ENCODE measurements at regions not wholly inside any gene's neighbourhood (a gene's known extent, or its start where the extent isn't known, plus 50 kb on each side); places are given as distances from the start of the nearest gene placed in this dataset.
"Not testable (repeated sequence)": the region's sequence is repeated elsewhere in the genome, so short reads cannot be mapped to it uniquely, and the experiment has no call there.

- DNase-seq (ENCODE audit: low spot score): no peak
- no peak overlapping the region for H3K4me3 Mint-ChIP-seq
- intact Hi-C loops (cut with micrococcal nuclease): no loop called here
These were observed 771.7 kb upstream of the CTNND2 start for GRCh38 chr5:12675959-12676358.

GRCh38 chr5:12672141-12672540 is 767.9 kb upstream of the CTNND2 start:
- Mint-ChIP-seq H3K4me1 (ENCODE audit: low read depth) (no peaks in the 10 kb centered on the region), H3K9me3 (peaks cover 47% of the 10 kb centered on the region), H3K27me3 (ENCODE audit: insufficient read depth) (no peaks in the 10 kb centered on the region), H3K36me3 (ENCODE audit: low read depth) (no peaks in the 10 kb centered on the region), H3K27ac (no peak overlapping the region), H3K4me3 (no peak overlapping the region)
- DNase-seq (ENCODE audit: low spot score): no peak
- intact Hi-C loops (cut with micrococcal nuclease): no loop called here

More at GRCh38 chr5:12675959-12676358, 771.7 kb upstream of the CTNND2 start:
- H3K36me3 Mint-ChIP-seq (ENCODE audit: low read depth): no peaks in the 10 kb centered on the region
- no peaks in the 10 kb centered on the region for H3K4me1 Mint-ChIP-seq (ENCODE audit: low read depth)
- H3K27me3 Mint-ChIP-seq (ENCODE audit: insufficient read depth): no peaks in the 10 kb centered on the region
- peaks cover 24% of the 10 kb centered on the region for H3K9me3 Mint-ChIP-seq
- H3K27ac Mint-ChIP-seq: no peak overlapping the region

- Mint-ChIP-seq H3K4me1 (ENCODE audit: low read depth) (no peaks in the 10 kb centered on the region), H3K27ac (no peak overlapping the region), H3K36me3 (ENCODE audit: low read depth) (no peaks in the 10 kb centered on the region), H3K4me3 (no peak overlapping the region), H3K9me3 (peaks cover 54% of the 10 kb centered on the region), H3K27me3 (ENCODE audit: insufficient read depth) (no peaks in the 10 kb centered on the region)
- no peak for DNase-seq (ENCODE audit: low spot score)
- intact Hi-C loops (cut with micrococcal nuclease): no loop called here
These were observed 765.1 kb upstream of the CTNND2 start for GRCh38 chr5:12669326-12669725.

- no peak overlapping the region for H3K27ac Mint-ChIP-seq
- no peaks in the 10 kb centered on the region for H3K36me3 Mint-ChIP-seq (ENCODE audit: low read depth)
- H3K4me3 Mint-ChIP-seq: no peak overlapping the region
- H3K4me1 Mint-ChIP-seq (ENCODE audit: low read depth): no peaks in the 10 kb centered on the region
- DNase-seq (ENCODE audit: low spot score): no peak
- peaks cover 59% of the 10 kb centered on the region for H3K9me3 Mint-ChIP-seq
- H3K27me3 Mint-ChIP-seq (ENCODE audit: insufficient read depth): no peaks in the 10 kb centered on the region
- intact Hi-C loops (cut with micrococcal nuclease): no loop called here
These were observed 764.3 kb upstream of the CTNND2 start for GRCh38 chr5:12668564-12668963.

- H3K36me3 Mint-ChIP-seq (ENCODE audit: low read depth); H3K4me3 Mint-ChIP-seq; DNase-seq (ENCODE audit: low spot score); H3K27ac Mint-ChIP-seq; H3K4me1 Mint-ChIP-seq (ENCODE audit: low read depth); H3K27me3 Mint-ChIP-seq (ENCODE audit: insufficient read depth); intact Hi-C loops (cut with micrococcal nuclease): not testable (repeated sequence)
- peaks cover 57% of the 10 kb centered on the region for H3K9me3 Mint-ChIP-seq
These were observed 763.6 kb upstream of the CTNND2 start for GRCh38 chr5:12667818-12668217.

GRCh38 chr5:12665772-12666171 is 761.5 kb upstream of the CTNND2 start:
- H3K4me3 Mint-ChIP-seq; DNase-seq (ENCODE audit: low spot score); H3K27ac Mint-ChIP-seq; H3K36me3 Mint-ChIP-seq (ENCODE audit: low read depth); H3K4me1 Mint-ChIP-seq (ENCODE audit: low read depth); intact Hi-C loops (cut with micrococcal nuclease); H3K27me3 Mint-ChIP-seq (ENCODE audit: insufficient read depth): not testable (repeated sequence)
- H3K9me3 Mint-ChIP-seq: peaks cover 55% of the 10 kb centered on the region

- no peak for DNase-seq (ENCODE audit: low spot score)
- no peaks in the 10 kb centered on the region for H3K4me1 Mint-ChIP-seq (ENCODE audit: low read depth)
- H3K9me3 Mint-ChIP-seq: peaks cover 60% of the 10 kb centered on the region
- H3K27me3 Mint-ChIP-seq (ENCODE audit: insufficient read depth): no peaks in the 10 kb centered on the region
- intact Hi-C loops (cut with micrococcal nuclease): no loop called here
- no peaks in the 10 kb centered on the region for H3K36me3 Mint-ChIP-seq (ENCODE audit: low read depth)
- H3K27ac Mint-ChIP-seq: no peak overlapping the region
- H3K4me3 Mint-ChIP-seq: no peak overlapping the region
These were observed 758.5 kb upstream of the CTNND2 start for GRCh38 chr5:12662545-12663314.

- Mint-ChIP-seq H3K27me3 (ENCODE audit: insufficient read depth) (no peaks in the 10 kb centered on the region), H3K4me3 (no peak overlapping the region), H3K36me3 (ENCODE audit: low read depth) (no peaks in the 10 kb centered on the region), H3K9me3 (peaks cover 54% of the 10 kb centered on the region), H3K27ac (no peak overlapping the region), H3K4me1 (ENCODE audit: low read depth) (no peaks in the 10 kb centered on the region)
- no peak for DNase-seq (ENCODE audit: low spot score)
- intact Hi-C loops (cut with micrococcal nuclease): no loop called here
These were observed 757.5 kb upstream of the CTNND2 start for GRCh38 chr5:12661617-12662370.

GRCh38 chr5:12660279-12661107 is 756.2 kb upstream of the CTNND2 start:
- H3K36me3 Mint-ChIP-seq (ENCODE audit: low read depth); H3K4me1 Mint-ChIP-seq (ENCODE audit: low read depth); H3K4me3 Mint-ChIP-seq; DNase-seq (ENCODE audit: low spot score); H3K27me3 Mint-ChIP-seq (ENCODE audit: insufficient read depth); intact Hi-C loops (cut with micrococcal nuclease); H3K27ac Mint-ChIP-seq: not testable (repeated sequence)
- peaks cover 53% of the 10 kb centered on the region for H3K9me3 Mint-ChIP-seq

- Mint-ChIP-seq H3K27me3 (ENCODE audit: insufficient read depth) (no peaks in the 10 kb centered on the region), H3K9me3 (peaks cover 46% of the 10 kb centered on the region), H3K27ac (no peak overlapping the region), H3K4me3 (no peak overlapping the region), H3K36me3 (ENCODE audit: low read depth) (no peaks in the 10 kb centered on the region), H3K4me1 (ENCODE audit: low read depth) (no peaks in the 10 kb centered on the region)
- intact Hi-C loops (cut with micrococcal nuclease): no loop called here
- no peak for DNase-seq (ENCODE audit: low spot score)
These were observed 755.4 kb upstream of the CTNND2 start for GRCh38 chr5:12659686-12660085.

- H3K9me3 Mint-ChIP-seq: peaks cover 38% of the 10 kb centered on the region
- intact Hi-C loops (cut with micrococcal nuclease): no loop called here
- no peak overlapping the region for H3K4me3 Mint-ChIP-seq
- H3K27me3 Mint-ChIP-seq (ENCODE audit: insufficient read depth): no peaks in the 10 kb centered on the region
- no peak for DNase-seq (ENCODE audit: low spot score)
- H3K4me1 Mint-ChIP-seq (ENCODE audit: low read depth): no peaks in the 10 kb centered on the region
- no peak overlapping the region for H3K27ac Mint-ChIP-seq
- no peaks in the 10 kb centered on the region for H3K36me3 Mint-ChIP-seq (ENCODE audit: low read depth)
These were observed 754.7 kb upstream of the CTNND2 start for GRCh38 chr5:12658871-12659446.

GRCh38 chr5:12657914-12658474 is 753.7 kb upstream of the CTNND2 start:
- H3K4me1 Mint-ChIP-seq (ENCODE audit: low read depth); intact Hi-C loops (cut with micrococcal nuclease); H3K27ac Mint-ChIP-seq; DNase-seq (ENCODE audit: low spot score); H3K36me3 Mint-ChIP-seq (ENCODE audit: low read depth); H3K4me3 Mint-ChIP-seq; H3K27me3 Mint-ChIP-seq (ENCODE audit: insufficient read depth): not testable (repeated sequence)
- H3K9me3 Mint-ChIP-seq: peaks cover 33% of the 10 kb centered on the region

Measured in activated T-helper 1 cell treated with anti-CD3 and anti-CD28 coated beads, Interleukin-12 subunit alpha, Interleukin-12 subunit beta, Interleukin-2, Interleukin-4 antibody, amounts not matched to agents 30 ng/mL and 10 ng/mL and 1 ng/mL, durations not matched to agents 14 hours and 24 hours and 36 hours (primary cell).